GM18907 (cell line): ENCODE measurements at regions not wholly inside any gene's neighbourhood (a gene's known extent, or its start where the extent isn't known, plus 50 kb on each side); places are given as distances from the start of the nearest gene placed in this dataset.

ENCODE experiments used
- ATAC-seq: cut with Tn5 transposase; IDR thresholded peaks from one replicate; pipeline ENCODE4 v1.9.1; 2021; ENCODE audit warnings: mild to moderate bottlenecking, moderate library complexity; ENCODE audit not compliant: unreplicated experiment

- no peak for ATAC-seq
Observed at GRCh38 chr5:20680718-20681302, 692.8 kb upstream of the CDH18 start.

- ATAC-seq, result no peak
Observed at GRCh38 chr5:20678814-20679298, 690.9 kb upstream of the CDH18 start.

- ATAC-seq, result no peak
Observed at GRCh38 chr5:20678386-20678785, 690.4 kb upstream of the CDH18 start.

GRCh38 chr5:20660588-20660987, 672.6 kb upstream of the CDH18 start:
- ATAC-seq, result no peak

- ATAC-seq, result no peak
Observed at GRCh38 chr5:20656262-20656661, 668.3 kb upstream of the CDH18 start.

GRCh38 chr5:20655211-20655610, 667.2 kb upstream of the CDH18 start:
- no peak for ATAC-seq

GRCh38 chr5:20654746-20655145, 666.7 kb upstream of the CDH18 start:
- ATAC-seq, result no peak

- no peak for ATAC-seq
Observed at GRCh38 chr5:20654033-20654432, 666.0 kb upstream of the CDH18 start.

- ATAC-seq, result no peak
Observed at GRCh38 chr5:20649966-20650365, 662.0 kb upstream of the CDH18 start.

GRCh38 chr5:20648981-20649380, 661.0 kb upstream of the CDH18 start:
- ATAC-seq, result no peak

- ATAC-seq, result no peak
Observed at GRCh38 chr5:20636686-20637085, 648.7 kb upstream of the CDH18 start.

GRCh38 chr5:20619591-20619990, 631.6 kb upstream of the CDH18 start:
- no peak for ATAC-seq

- ATAC-seq, result no peak
Observed at GRCh38 chr5:20618340-20618739, 630.3 kb upstream of the CDH18 start.

- no peak for ATAC-seq
Observed at GRCh38 chr5:20617841-20618240, 629.8 kb upstream of the CDH18 start.

- ATAC-seq, result no peak
Observed at GRCh38 chr5:20615888-20616563, 628.0 kb upstream of the CDH18 start.

GRCh38 chr5:20611620-20612019, 623.6 kb upstream of the CDH18 start:
- ATAC-seq, result no peak

- ATAC-seq, result no peak
Observed at GRCh38 chr5:20610681-20611080, 622.7 kb upstream of the CDH18 start.

GRCh38 chr5:20609126-20609525, 621.1 kb upstream of the CDH18 start:
- ATAC-seq, result no peak

- no peak for ATAC-seq
Observed at GRCh38 chr5:20608567-20608966, 620.6 kb upstream of the CDH18 start.

GRCh38 chr5:20605732-20606525, 617.9 kb upstream of the CDH18 start:
- no peak for ATAC-seq

- no peak for ATAC-seq
Observed at GRCh38 chr5:20604992-20605391, 617.0 kb upstream of the CDH18 start.

GRCh38 chr5:20601678-20602100, 613.7 kb upstream of the CDH18 start:
- no peak for ATAC-seq
